ENCODE measurements at regions not wholly inside any gene's neighbourhood (a gene's known extent, or its start where the extent isn't known, plus 50 kb on each side); places are given as distances from the start of the nearest gene placed in this dataset.

DNA sequence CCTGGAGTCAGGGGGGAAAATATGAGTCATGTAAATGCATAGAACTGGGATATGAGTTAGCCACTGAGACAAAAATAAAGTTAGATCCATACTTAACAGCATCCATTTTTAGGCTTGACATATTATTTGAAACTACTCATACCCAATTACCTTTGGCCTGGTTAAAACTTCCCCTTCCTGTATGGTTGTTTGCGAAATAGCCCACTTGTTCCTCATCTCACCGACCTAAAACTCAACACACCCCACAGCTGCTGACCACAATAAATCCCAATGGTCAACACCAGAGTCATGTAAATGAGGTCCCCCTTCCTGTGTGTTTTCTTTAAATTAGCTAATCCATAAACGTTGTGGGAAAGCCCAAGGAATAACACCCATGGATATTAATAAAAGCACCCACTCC is 55.2 kb upstream of the TMEM215 start:
- Histone ChIP-seq H3K9me3 (ENCODE audit: severe bottlenecking) (no peaks in the 10 kb centered on the region), H3K4me3 (ENCODE audit: severe bottlenecking) (no peak overlapping the region), H3K27ac (ENCODE audit: poor library complexity, severe bottlenecking) (no peak overlapping the region), H3K36me3 (ENCODE audit: low read depth) (no peaks in the 10 kb centered on the region), H3K27me3 (ENCODE audit: insufficient read depth, poor library complexity, severe bottlenecking) (no peaks in the 10 kb centered on the region), H3K4me1 (ENCODE audit: insufficient read depth, poor library complexity, severe bottlenecking) (no peaks in the 10 kb centered on the region)
- no peak for ATAC-seq (ENCODE audit: low read depth)
- TF ChIP-seq, protein P1, sequence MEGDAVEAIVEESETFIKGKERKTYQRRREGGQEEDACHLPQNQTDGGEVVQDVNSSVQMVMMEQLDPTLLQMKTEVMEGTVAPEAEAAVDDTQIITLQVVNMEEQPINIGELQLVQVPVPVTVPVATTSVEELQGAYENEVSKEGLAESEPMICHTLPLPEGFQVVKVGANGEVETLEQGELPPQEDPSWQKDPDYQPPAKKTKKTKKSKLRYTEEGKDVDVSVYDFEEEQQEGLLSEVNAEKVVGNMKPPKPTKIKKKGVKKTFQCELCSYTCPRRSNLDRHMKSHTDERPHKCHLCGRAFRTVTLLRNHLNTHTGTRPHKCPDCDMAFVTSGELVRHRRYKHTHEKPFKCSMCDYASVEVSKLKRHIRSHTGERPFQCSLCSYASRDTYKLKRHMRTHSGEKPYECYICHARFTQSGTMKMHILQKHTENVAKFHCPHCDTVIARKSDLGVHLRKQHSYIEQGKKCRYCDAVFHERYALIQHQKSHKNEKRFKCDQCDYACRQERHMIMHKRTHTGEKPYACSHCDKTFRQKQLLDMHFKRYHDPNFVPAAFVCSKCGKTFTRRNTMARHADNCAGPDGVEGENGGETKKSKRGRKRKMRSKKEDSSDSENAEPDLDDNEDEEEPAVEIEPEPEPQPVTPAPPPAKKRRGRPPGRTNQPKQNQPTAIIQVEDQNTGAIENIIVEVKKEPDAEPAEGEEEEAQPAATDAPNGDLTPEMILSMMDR (IDR thresholded peaks at IDR 0.05; ENCODE audit: poor library complexity, severe bottlenecking): no peak
- no peak for DNase-seq (ENCODE audit: low spot score)

Measured in RWPE2 (cell line).